ENCODE measurements at regions not wholly inside any gene's neighbourhood (a gene's known extent, or its start where the extent isn't known, plus 50 kb on each side); places are given as distances from the start of the nearest gene placed in this dataset.
"Not testable (repeated sequence)": the region's sequence is repeated elsewhere in the genome, so short reads cannot be mapped to it uniquely, and the experiment has no call there.

GRCh38 chr5:92676215-92677165 is 904.5 kb downstream of the NR2F1-AS1 start:
- no peak overlapping the region for H3K4me3 ChIP-seq (ENCODE audit: control insufficient read depth, low read depth, low read length)
- TF ChIP-seq CTCF (IDR thresholded peaks at IDR 0.05; ENCODE audit: control insufficient read depth, insufficient read depth, low read depth, low read length, missing control alignments) = no peak
- DNase-seq (ENCODE audit: low read depth) = no peak

- H3K4me3 ChIP-seq (ENCODE audit: control insufficient read depth, low read depth, low read length) = no peak overlapping the region
- DNase-seq (ENCODE audit: low read depth) = no peak
- no peak for TF ChIP-seq CTCF (IDR thresholded peaks at IDR 0.05; ENCODE audit: control insufficient read depth, insufficient read depth, low read depth, low read length, missing control alignments)
Observed at GRCh38 chr5:92674321-92674720, 906.7 kb downstream of the NR2F1-AS1 start.

GRCh38 chr5:92665506-92665905 is 915.5 kb downstream of the NR2F1-AS1 start:
- no peak for DNase-seq (ENCODE audit: low read depth)
- no peak for TF ChIP-seq CTCF (IDR thresholded peaks at IDR 0.05; ENCODE audit: control insufficient read depth, insufficient read depth, low read depth, low read length, missing control alignments)
- H3K4me3 ChIP-seq (ENCODE audit: control insufficient read depth, low read depth, low read length) = no peak overlapping the region

- H3K4me3 ChIP-seq (ENCODE audit: control insufficient read depth, low read depth, low read length) = no peak overlapping the region
- no peak for DNase-seq (ENCODE audit: low read depth)
- TF ChIP-seq CTCF (IDR thresholded peaks at IDR 0.05; ENCODE audit: control insufficient read depth, insufficient read depth, low read depth, low read length, missing control alignments) = no peak
Observed at GRCh38 chr5:92662741-92663140, 918.3 kb downstream of the NR2F1-AS1 start.

GRCh38 chr5:92659246-92659645 is 921.8 kb downstream of the NR2F1-AS1 start:
- DNase-seq (ENCODE audit: low read depth) = no peak
- H3K4me3 ChIP-seq (ENCODE audit: control insufficient read depth, low read depth, low read length) = no peak overlapping the region
- TF ChIP-seq CTCF (IDR thresholded peaks at IDR 0.05; ENCODE audit: control insufficient read depth, insufficient read depth, low read depth, low read length, missing control alignments) = no peak

GRCh38 chr5:92654601-92655000 is 926.4 kb downstream of the NR2F1-AS1 start:
- not testable (repeated sequence) for DNase-seq (ENCODE audit: low read depth); H3K4me3 ChIP-seq (ENCODE audit: control insufficient read depth, low read depth, low read length)

GRCh38 chr5:92653730-92654461 is 927.1 kb downstream of the NR2F1-AS1 start:
- H3K4me3 ChIP-seq (ENCODE audit: control insufficient read depth, low read depth, low read length) = no peak overlapping the region
- no peak for TF ChIP-seq CTCF (IDR thresholded peaks at IDR 0.05; ENCODE audit: control insufficient read depth, insufficient read depth, low read depth, low read length, missing control alignments)
- DNase-seq (ENCODE audit: low read depth) = no peak

All from AG09309 (cell line).